OCI-LY3 (cell line): ENCODE measurements at regions not wholly inside any gene's neighbourhood (a gene's known extent, or its start where the extent isn't known, plus 50 kb on each side); places are given as distances from the start of the nearest gene placed in this dataset.

Source experiments
- H2AFZ ChIP-seq: fragments of 200-600, 300-600 bp; shearing (Covaris generic); 2 replicates; pipeline ENCODE4 v1.6.0; 2014; ENCODE audit warnings: antibody characterized with exemption, low read depth, low read length
- H3K27ac ChIP-seq: fragments of 200-600, 300-600 bp; sonication (generic); 2 replicates; pipeline ENCODE4 v1.5.1; 2014; ENCODE audit warnings: mild to moderate bottlenecking, low read length, moderate library complexity, mixed read lengths
- H3K27me3 ChIP-seq: fragments of 200-600, 300-600 bp; sonication (generic); 2 replicates; pipeline ENCODE4 v1.6.1; 2014; ENCODE audit warnings: low read depth, low read length, mixed read lengths
- H3K36me3 ChIP-seq: fragments of 200-600, 300-600 bp; sonication (generic); replicated peaks from 2 replicates; pipeline ENCODE3; 2014; ENCODE audit warnings: low read depth, low read length, mixed read lengths
- H3K4me1 ChIP-seq: fragments of 300-600, 200-600 bp; sonication (generic); 2 replicates; pipeline ENCODE4 v1.6.1; 2014; ENCODE audit warnings: low read length, mixed read lengths
- H3K4me2 ChIP-seq: fragments of 200-600, 300-600 bp; sonication (generic); 2 replicates; pipeline ENCODE4 v1.6.1; 2014; ENCODE audit warnings: low read length, mixed read lengths
- H3K4me3 ChIP-seq: fragments of 300-600, 200-600 bp; sonication (generic); 2 replicates; pipeline ENCODE4 v1.5.1; 2014; ENCODE audit warnings: antibody characterized with exemption, mild to moderate bottlenecking, low read length, moderate library complexity
- H3K79me2 ChIP-seq: fragments of 300-600, 200-600 bp; shearing (Covaris generic); 2 replicates; pipeline ENCODE4 v1.6.1; 2014; ENCODE audit warnings: mild to moderate bottlenecking, low read length, mixed read lengths
- H3K9ac ChIP-seq: fragments of 300-600, 200-600 bp; shearing (Covaris generic); 2 replicates; pipeline ENCODE4 v1.6.0; 2014; ENCODE audit warnings: mild to moderate bottlenecking, low read length, moderate library complexity
- H3K9me3 ChIP-seq: fragments of 200-600, 300-600 bp; shearing (Covaris generic); 2 replicates; pipeline ENCODE4 v1.6.1; 2014; ENCODE audit warnings: low read length, mixed read lengths; ENCODE audit not compliant: insufficient read depth
- H4K20me1 ChIP-seq: fragments of 200-600, 300-600 bp; sonication (generic); 2 replicates; pipeline ENCODE4 v1.6.1; 2016; ENCODE audit warnings: low read length, mixed read lengths; ENCODE audit not compliant: insufficient read depth
- EZH2phosphoT487 ChIP-seq: fragments of 200-600 bp; shearing (Covaris generic); IDR thresholded peaks from 2 replicates; pipeline ENCODE4 v1.6.1; 2018; ENCODE audit warnings: antibody characterized with exemption, mixed run types, low read depth
- TF ChIP-seq, protein P1 (sequence below): fragments of 200-600, 300-600 bp; sonication (generic); IDR thresholded peaks from 2 replicates; pipeline ENCODE4 v1.5.1; 2014; ENCODE audit warnings: antibody characterized with exemption, low read length, low read depth

DNA sequence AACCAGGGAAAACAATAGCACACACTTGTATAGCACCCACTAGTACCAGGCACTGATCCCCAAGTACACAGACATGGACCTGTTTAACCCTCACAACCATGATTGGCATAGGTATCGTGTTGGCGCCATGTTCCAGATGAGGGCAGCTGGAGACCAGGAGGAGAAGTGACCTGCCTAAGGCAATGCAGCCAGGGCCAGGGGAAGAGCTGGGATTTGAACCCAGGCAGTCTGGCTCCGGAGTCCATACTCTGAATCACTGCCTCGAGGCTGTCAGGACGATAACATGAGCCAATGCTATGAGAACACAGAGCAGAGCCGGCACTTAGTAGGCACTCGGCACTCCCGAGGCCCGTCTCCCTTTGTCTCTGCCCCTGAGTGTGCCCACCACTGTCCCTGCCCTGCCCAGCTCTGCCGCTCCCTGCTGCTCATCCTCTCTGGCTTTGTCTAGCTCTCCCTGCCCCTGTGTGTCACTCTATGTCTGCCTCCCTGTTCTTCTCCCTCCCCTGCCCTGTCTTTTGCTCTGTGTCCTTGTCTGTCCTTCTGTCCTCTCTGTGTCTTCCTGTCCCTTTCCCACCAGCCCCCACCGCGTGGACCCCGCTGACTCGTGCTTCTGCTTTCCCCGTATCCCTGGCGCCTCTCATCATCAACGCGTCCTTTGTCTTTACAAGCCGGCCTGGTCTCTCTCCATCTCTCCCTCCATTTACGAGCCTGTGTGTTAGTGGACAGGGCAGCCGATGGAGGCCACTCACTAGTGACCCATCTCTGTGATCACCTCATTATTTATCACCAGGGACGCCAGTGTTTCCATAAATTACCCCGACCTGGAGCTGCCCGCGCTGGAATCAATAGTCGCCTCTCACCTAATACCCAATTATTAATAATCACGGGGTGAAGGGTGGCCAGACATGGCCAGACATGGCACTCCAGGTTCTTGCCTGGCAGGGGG, 99.4 kb upstream of the MVB12B start:
- no peaks in the 10 kb centered on the region for H3K4me1 ChIP-seq
- H3K9me3 ChIP-seq = no peaks in the 10 kb centered on the region
- H3K36me3 ChIP-seq = no peaks in the 10 kb centered on the region
- no peaks in the 10 kb centered on the region for H4K20me1 ChIP-seq
- H3K4me3 ChIP-seq = no peak overlapping the region
- H3K9ac ChIP-seq = no peak overlapping the region
- H3K4me2 ChIP-seq = no peak overlapping the region
- no peak overlapping the region for H2AFZ ChIP-seq
- no peaks in the 10 kb centered on the region for H3K79me2 ChIP-seq
- H3K27ac ChIP-seq = no peak overlapping the region
- TF ChIP-seq, protein P1, sequence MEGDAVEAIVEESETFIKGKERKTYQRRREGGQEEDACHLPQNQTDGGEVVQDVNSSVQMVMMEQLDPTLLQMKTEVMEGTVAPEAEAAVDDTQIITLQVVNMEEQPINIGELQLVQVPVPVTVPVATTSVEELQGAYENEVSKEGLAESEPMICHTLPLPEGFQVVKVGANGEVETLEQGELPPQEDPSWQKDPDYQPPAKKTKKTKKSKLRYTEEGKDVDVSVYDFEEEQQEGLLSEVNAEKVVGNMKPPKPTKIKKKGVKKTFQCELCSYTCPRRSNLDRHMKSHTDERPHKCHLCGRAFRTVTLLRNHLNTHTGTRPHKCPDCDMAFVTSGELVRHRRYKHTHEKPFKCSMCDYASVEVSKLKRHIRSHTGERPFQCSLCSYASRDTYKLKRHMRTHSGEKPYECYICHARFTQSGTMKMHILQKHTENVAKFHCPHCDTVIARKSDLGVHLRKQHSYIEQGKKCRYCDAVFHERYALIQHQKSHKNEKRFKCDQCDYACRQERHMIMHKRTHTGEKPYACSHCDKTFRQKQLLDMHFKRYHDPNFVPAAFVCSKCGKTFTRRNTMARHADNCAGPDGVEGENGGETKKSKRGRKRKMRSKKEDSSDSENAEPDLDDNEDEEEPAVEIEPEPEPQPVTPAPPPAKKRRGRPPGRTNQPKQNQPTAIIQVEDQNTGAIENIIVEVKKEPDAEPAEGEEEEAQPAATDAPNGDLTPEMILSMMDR = no peak
- no peak for TF ChIP-seq EZH2phosphoT487
- peaks cover 48% of the 10 kb centered on the region for H3K27me3 ChIP-seq

DNA sequence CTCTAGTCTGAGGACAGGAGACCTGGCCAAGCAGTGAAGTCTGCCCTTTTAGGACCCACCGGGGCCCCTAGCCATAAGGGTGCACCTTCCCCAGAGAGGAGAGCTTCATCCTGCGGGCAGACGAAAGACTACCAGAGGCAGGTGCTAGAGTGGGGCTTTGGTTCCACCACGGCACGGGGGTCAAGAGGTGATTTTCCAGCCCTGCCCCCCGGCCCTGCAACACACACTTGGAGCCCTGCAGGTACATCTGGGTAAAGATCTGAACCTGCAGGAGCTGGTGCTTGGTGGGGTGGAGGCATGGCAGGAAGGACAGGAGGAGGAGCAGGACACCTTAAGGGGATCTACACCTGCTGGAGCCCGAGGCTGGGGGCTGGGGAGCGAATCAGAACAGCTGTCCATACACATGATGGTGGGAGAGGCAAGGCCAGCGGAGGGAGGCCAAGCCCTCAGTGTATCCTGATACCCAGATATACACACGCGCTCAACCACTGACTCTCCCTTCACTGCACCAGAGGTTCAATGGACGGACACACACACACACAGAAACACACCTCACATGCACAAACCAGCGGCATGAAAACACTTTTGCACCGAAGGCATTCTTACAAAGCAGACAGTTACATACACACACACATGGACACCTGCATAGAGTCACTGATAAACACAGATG, 98.4 kb upstream of the MVB12B start:
- Histone ChIP-seq H3K9ac (no peak overlapping the region), H3K4me2 (no peak overlapping the region), H3K36me3 (no peaks in the 10 kb centered on the region), H3K4me1 (no peaks in the 10 kb centered on the region), H3K27ac (no peak overlapping the region), H3K27me3 (peaks cover 48% of the 10 kb centered on the region), H2AFZ (no peak overlapping the region), H3K4me3 (no peak overlapping the region), H3K79me2 (no peaks in the 10 kb centered on the region), H3K9me3 (no peaks in the 10 kb centered on the region), H4K20me1 (no peaks in the 10 kb centered on the region)
- TF ChIP-seq, protein P1 = no peak
- no peak for TF ChIP-seq EZH2phosphoT487

DNA sequence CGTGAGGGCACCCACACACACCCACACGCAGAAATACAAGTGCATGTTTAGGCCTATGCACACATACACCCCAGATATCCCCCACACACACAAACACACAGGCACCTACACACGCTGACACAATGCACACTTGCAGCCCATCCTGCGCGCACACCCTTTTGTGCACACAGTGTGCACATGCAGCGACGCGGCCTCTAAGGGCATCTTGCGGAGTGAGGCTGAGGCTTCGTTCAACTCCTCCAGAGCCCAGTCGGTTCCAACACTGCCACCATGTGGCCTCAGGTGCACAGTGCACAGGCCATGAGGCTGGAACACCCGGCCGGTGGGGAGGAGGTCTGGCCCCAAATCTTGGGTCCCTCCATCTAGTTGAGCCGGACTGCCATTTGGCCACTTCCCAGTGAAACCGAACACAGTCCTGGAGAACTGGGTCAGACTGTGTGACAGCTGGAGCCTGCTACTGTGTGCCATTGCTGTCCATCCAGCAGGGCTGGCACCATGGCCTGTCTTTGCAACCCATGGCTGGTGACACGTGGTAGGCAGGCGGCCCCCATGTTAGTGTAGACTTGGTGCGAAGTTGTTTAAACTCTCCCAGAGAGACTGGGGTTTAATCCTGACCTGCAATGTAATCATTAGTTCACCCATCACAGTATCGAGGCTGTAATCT, 97.7 kb upstream of the MVB12B start:
- Histone ChIP-seq H3K27ac (no peak overlapping the region), H3K79me2 (no peaks in the 10 kb centered on the region), H3K27me3 (peaks cover 48% of the 10 kb centered on the region), H3K4me2 (peak overlapping the region; percentile 27; the same call in 1 of the 2 replicates), H3K9ac (no peak overlapping the region), H3K4me1 (no peaks in the 10 kb centered on the region), H3K4me3 (no peak overlapping the region), H4K20me1 (no peaks in the 10 kb centered on the region), H3K36me3 (no peaks in the 10 kb centered on the region), H2AFZ (no peak overlapping the region), H3K9me3 (no peaks in the 10 kb centered on the region)
- TF ChIP-seq EZH2phosphoT487 = no peak
- TF ChIP-seq, protein P1 = peak; percentile 92

DNA sequence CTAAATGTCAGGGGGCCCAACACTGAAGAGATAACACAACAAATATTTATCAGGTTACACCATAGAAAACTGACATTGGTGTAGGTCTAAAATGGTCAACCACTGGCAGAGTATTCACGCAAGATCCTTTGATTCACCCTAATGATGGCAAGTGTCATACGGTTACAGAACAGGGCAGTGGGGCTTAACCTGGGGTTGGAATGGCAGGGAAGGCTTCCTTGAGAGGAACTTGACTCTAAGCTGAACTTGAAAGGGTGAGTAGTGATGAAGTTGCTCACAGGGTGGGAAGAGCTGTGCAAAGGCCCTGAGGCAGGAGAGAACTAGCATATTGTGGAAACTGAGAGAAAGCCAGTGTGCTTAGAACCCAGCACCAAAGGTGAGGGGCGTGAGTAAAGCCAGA, 97.1 kb upstream of the MVB12B start:
- no peak overlapping the region for H3K9ac ChIP-seq

More for the DNA sequence above, 97.1 kb upstream of the MVB12B start:
- H3K27ac ChIP-seq = no peak overlapping the region
- TF ChIP-seq, protein P1 = no peak
- no peak for TF ChIP-seq EZH2phosphoT487
- no peaks in the 10 kb centered on the region for H3K4me1 ChIP-seq
- no peaks in the 10 kb centered on the region for H3K9me3 ChIP-seq
- peaks cover 43% of the 10 kb centered on the region for H3K27me3 ChIP-seq
- H4K20me1 ChIP-seq = no peaks in the 10 kb centered on the region
- H3K4me3 ChIP-seq = no peak overlapping the region
- H3K4me2 ChIP-seq = no peak overlapping the region
- no peak overlapping the region for H2AFZ ChIP-seq
- no peaks in the 10 kb centered on the region for H3K79me2 ChIP-seq
- no peaks in the 10 kb centered on the region for H3K36me3 ChIP-seq
